ENCODE measurements at regions not wholly inside any gene's neighbourhood (a gene's known extent, or its start where the extent isn't known, plus 50 kb on each side); places are given as distances from the start of the nearest gene placed in this dataset.

GRCh38 chr5:152226191-152226590 is 178.9 kb downstream of the NMUR2 start:
- no peaks in the 10 kb centered on the region for H3K36me3 ChIP-seq (ENCODE audit: control insufficient read depth, insufficient read depth, low read length)
- H3K9ac ChIP-seq: no peak overlapping the region
- TF ChIP-seq CTCF (IDR thresholded peaks at IDR 0.05): no peak
- no peaks in the 10 kb centered on the region for H3K79me2 ChIP-seq
- H3K9me3 ChIP-seq (ENCODE audit: control insufficient read depth, low read length): no peaks in the 10 kb centered on the region
- H2AFZ ChIP-seq: no peak overlapping the region
- no peak overlapping the region for H3K27ac ChIP-seq
- no peak overlapping the region for H3K4me2 ChIP-seq (ENCODE audit: low read length)
- H3K27me3 ChIP-seq (ENCODE audit: control insufficient read depth, insufficient read depth, low read length): no peaks in the 10 kb centered on the region
- peaks cover 3% of the 10 kb centered on the region for H3K4me1 ChIP-seq
- no peak overlapping the region for H3K4me3 ChIP-seq (ENCODE audit: low read depth, low read length)

- TF ChIP-seq CTCF (IDR thresholded peaks at IDR 0.05): no peak
Observed at GRCh38 chr5:152221721-152222629, 183.1 kb downstream of the NMUR2 start.

GRCh38 chr5:152218694-152219093 is 186.4 kb downstream of the NMUR2 start:
- Histone ChIP-seq H3K4me1 (no peaks in the 10 kb centered on the region), H3K36me3 (ENCODE audit: control insufficient read depth, insufficient read depth, low read length) (no peaks in the 10 kb centered on the region), H2AFZ (no peak overlapping the region), H3K4me2 (ENCODE audit: low read length) (no peak overlapping the region), H3K9me3 (ENCODE audit: control insufficient read depth, low read length) (no peaks in the 10 kb centered on the region), H3K4me3 (ENCODE audit: low read depth, low read length) (no peak overlapping the region), H3K27me3 (ENCODE audit: control insufficient read depth, insufficient read depth, low read length) (no peaks in the 10 kb centered on the region), H3K9ac (no peak overlapping the region), H3K27ac (no peak overlapping the region), H3K79me2 (no peaks in the 10 kb centered on the region)
- TF ChIP-seq CTCF (IDR thresholded peaks at IDR 0.05): no peak

More at GRCh38 chr5:152221721-152222629, 183.1 kb downstream of the NMUR2 start:
- Histone ChIP-seq H3K9ac (no peak overlapping the region), H2AFZ (no peak overlapping the region), H3K27me3 (ENCODE audit: control insufficient read depth, insufficient read depth, low read length) (no peaks in the 10 kb centered on the region), H3K27ac (no peak overlapping the region), H3K9me3 (ENCODE audit: control insufficient read depth, low read length) (no peaks in the 10 kb centered on the region), H3K4me2 (ENCODE audit: low read length) (no peak overlapping the region), H3K36me3 (ENCODE audit: control insufficient read depth, insufficient read depth, low read length) (no peaks in the 10 kb centered on the region), H3K79me2 (no peaks in the 10 kb centered on the region), H3K4me3 (ENCODE audit: low read depth, low read length) (no peak overlapping the region), H3K4me1 (peaks cover 3% of the 10 kb centered on the region)

DNA sequence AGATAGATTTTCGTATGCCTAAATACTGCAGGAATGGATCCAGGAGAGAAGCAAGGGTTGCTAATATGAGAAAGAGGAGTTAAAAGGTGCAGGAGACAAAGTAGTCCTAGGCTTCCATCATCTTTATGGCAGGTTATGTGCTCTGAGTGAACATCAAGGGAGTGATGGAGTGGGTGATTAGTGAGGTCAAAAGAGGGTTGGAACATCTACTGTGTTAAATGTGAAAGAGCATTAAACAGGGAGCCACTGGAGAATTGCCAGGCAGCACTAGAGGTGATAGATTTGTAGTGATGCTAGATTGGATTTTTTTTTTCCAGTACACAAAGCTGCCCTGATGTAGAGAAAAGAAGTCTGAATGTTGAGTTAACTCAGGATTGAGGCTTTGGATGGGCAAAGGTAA is 199.3 kb downstream of the NMUR2 start:
- Histone ChIP-seq H3K27ac (no peak overlapping the region), H3K4me1 (peaks cover 6% of the 10 kb centered on the region), H3K4me2 (ENCODE audit: low read length) (no peak overlapping the region), H3K27me3 (ENCODE audit: control insufficient read depth, insufficient read depth, low read length) (no peaks in the 10 kb centered on the region), H3K4me3 (ENCODE audit: low read depth, low read length) (no peak overlapping the region), H3K79me2 (no peaks in the 10 kb centered on the region), H3K9me3 (ENCODE audit: control insufficient read depth, low read length) (no peaks in the 10 kb centered on the region), H3K36me3 (ENCODE audit: control insufficient read depth, insufficient read depth, low read length) (no peaks in the 10 kb centered on the region), H3K9ac (no peak overlapping the region), H2AFZ (no peak overlapping the region)
- TF ChIP-seq CTCF (IDR thresholded peaks at IDR 0.05): no peak

DNA sequence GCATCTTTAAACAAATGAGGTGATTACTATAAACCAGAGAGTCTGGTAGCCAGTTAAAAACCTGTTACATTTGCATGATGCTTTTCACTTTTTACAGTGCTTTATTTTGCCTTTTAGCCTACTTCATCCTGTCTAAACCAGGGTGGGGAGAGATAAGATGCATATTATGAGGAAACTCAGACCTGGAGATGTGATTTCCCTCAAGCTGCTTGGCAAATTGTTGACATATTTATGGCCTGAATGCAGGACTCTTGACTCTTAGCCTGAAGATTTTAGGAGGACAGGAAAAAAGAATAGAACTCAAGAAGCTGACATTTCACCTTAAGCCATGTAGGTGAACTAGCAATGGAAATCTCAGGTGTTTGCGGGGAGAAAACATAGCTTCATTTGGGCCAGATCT is 202.8 kb downstream of the NMUR2 start:
- Histone ChIP-seq H3K36me3 (ENCODE audit: control insufficient read depth, insufficient read depth, low read length) (no peaks in the 10 kb centered on the region), H3K79me2 (no peaks in the 10 kb centered on the region), H3K4me2 (ENCODE audit: low read length) (no peak overlapping the region), H2AFZ (no peak overlapping the region), H3K9me3 (ENCODE audit: control insufficient read depth, low read length) (no peaks in the 10 kb centered on the region), H3K4me3 (ENCODE audit: low read depth, low read length) (no peak overlapping the region), H3K27ac (no peak overlapping the region), H3K4me1 (peaks cover 6% of the 10 kb centered on the region), H3K9ac (no peak overlapping the region), H3K27me3 (ENCODE audit: control insufficient read depth, insufficient read depth, low read length) (no peaks in the 10 kb centered on the region)
- no peak for TF ChIP-seq CTCF (IDR thresholded peaks at IDR 0.05)
